A549 (cell line): ENCODE measurements at regions not wholly inside any gene's neighbourhood (a gene's known extent, or its start where the extent isn't known, plus 50 kb on each side); places are given as distances from the start of the nearest gene placed in this dataset.

Experiments used
- ATAC-seq, 2 experiments: fragments of 200-7000 bp in 1 of 2; fragments of >200 bp in 1 of 2; cut with Nextera tagmentation in 1 of 2; cut with Tn5 transposase in 1 of 2; 3 replicates each; pipeline versions ENCODE4 v1.8.0 to v1.9.1; 2018 to 2020; ENCODE audit warnings: mild to moderate bottlenecking in 1 of 2, moderate library complexity in 1 of 2
- CTCF ChIA-PET: fragments of 300-600 bp; sonication (Branson Sonifier 250); formaldehyde crosslinking; extraction: SDS; loops from one replicate; lab custom pipeline; 2021; ENCODE audit warnings: antibody characterized with exemption, inconsistent platforms; lab: Yijun Ruan, JAX
- POLR2A ChIA-PET: fragments of 350-600 bp; formaldehyde crosslinking; extraction: SDS; loops from one replicate; lab custom pipeline; 2021; ENCODE audit warnings: antibody characterized with exemption, inconsistent platforms; lab: Yijun Ruan, JAX
- DNase-seq, 2 experiments: peaks; one replicate each; pipeline versions ENCODE4 v3.0.0 to v3.0.0-alpha.2; 2011 to 2016; ENCODE audit warnings: low read depth in 1 of 2, low spot score in 1 of 2
- FAIRE-seq: peaks from 2 replicates; lab custom pipeline; 2011; peaks lifted over from hg19 to GRCh38; lab: Jason Lieb, UNC
- H3K27ac ChIP-seq, 2 experiments: fragments of >200 bp; sonication (Bioruptor Twin); formaldehyde crosslinking; 3 replicates each; pipeline ENCODE4 v1.5.1; 2016 to 2017
- H3K4me1 ChIP-seq: fragments of >200 bp; sonication (Bioruptor Twin); formaldehyde crosslinking; 3 replicates; pipeline ENCODE4 v1.6.1; 2016
- H3K4me2 ChIP-seq: fragments of >200 bp; sonication (Bioruptor Twin); formaldehyde crosslinking; 3 replicates; pipeline ENCODE4 v1.6.1; 2016
- H3K4me3 ChIP-seq: fragments of >200 bp; sonication (Bioruptor Twin); formaldehyde crosslinking; 3 replicates; pipeline ENCODE4 v1.5.1; 2016
- H3K9me3 ChIP-seq: fragments of >200 bp; sonication (Bioruptor Twin); formaldehyde crosslinking; 3 replicates; pipeline ENCODE4 v1.6.1; 2016
- BHLHE40 ChIP-seq: IDR thresholded peaks from 2 replicates; pipeline ENCODE4 v1.6.1; 2012; ENCODE audit warnings: low read depth, low read length, inconsistent platforms
- CBX8 ChIP-seq: fragments of 200-600 bp; sonication (generic); IDR thresholded peaks from 2 replicates; pipeline ENCODE4 v1.6.1; 2016
- E2F6 ChIP-seq: IDR thresholded peaks from 2 replicates; pipeline ENCODE4 v1.6.1; 2012; ENCODE audit warnings: low read depth, borderline replicate concordance
- EHF ChIP-seq: fragments of 250-450 bp; sonication (Bioruptor Pico); IDR thresholded peaks from 2 replicates; pipeline ENCODE4 v1.5.0; 2020; ENCODE audit warnings: mild to moderate bottlenecking
- ELK1 ChIP-seq: fragments of 150-350 bp; IDR thresholded peaks from 2 replicates; pipeline ENCODE4 v1.6.1; 2014; ENCODE audit warnings: low read depth, mild to moderate bottlenecking, low read length
- FOSL2 ChIP-seq, 2 experiments: fragments of 450-650 bp in 1 of 2; fragments of >200 bp in 1 of 2; sonication (Bioruptor Twin) in 1 of 2; formaldehyde crosslinking; IDR thresholded peaks; 2 replicates each; pipeline versions ENCODE4 v1.5.0 to v1.6.1; 2016 to 2020; ENCODE audit warnings: mild to moderate bottlenecking in 1 of 2, moderate library complexity in 1 of 2
- HES2 ChIP-seq: fragments of >200 bp; sonication (Bioruptor Twin); formaldehyde crosslinking; IDR thresholded peaks from 2 replicates; pipeline ENCODE4 v1.6.1; 2016
- HOXA7 ChIP-seq: fragments of 250-450 bp; sonication (Bioruptor Pico); IDR thresholded peaks from 2 replicates; pipeline ENCODE4 v1.5.0; 2020; ENCODE audit warnings: mild to moderate bottlenecking, moderate library complexity
- MAFK ChIP-seq: fragments of 450-650 bp; IDR thresholded peaks from 2 replicates; pipeline ENCODE4 v1.6.1; 2014; ENCODE audit not compliant: partially characterized antibody
- MYC ChIP-seq: IDR thresholded peaks from 2 replicates; pipeline ENCODE4 v1.6.1; 2012; ENCODE audit warnings: mild to moderate bottlenecking, inconsistent platforms, low read length, improper control_type of control experiment, borderline replicate concordance
- PHF8 ChIP-seq: fragments of 200-600 bp; sonication (generic); IDR thresholded peaks from 2 replicates; pipeline ENCODE4 v1.6.1; 2016; ENCODE audit warnings: low read depth, mild to moderate bottlenecking, antibody characterized with exemption, moderate library complexity, borderline replicate concordance
- POLR2A ChIP-seq: IDR thresholded peaks from 2 replicates; pipeline ENCODE4 v1.6.1; 2012; ENCODE audit warnings: mild to moderate bottlenecking, low read length
- RAD21 ChIP-seq, 2 experiments: fragments of >200 bp in 1 of 2; sonication (Bioruptor Twin) in 1 of 2; formaldehyde crosslinking in 1 of 2; IDR thresholded peaks in 1 of 2; conservative IDR thresholded peaks in 1 of 2; 2 replicates in 1 of 2; 3 replicates in 1 of 2; pipeline ENCODE4 v1.6.1; 2012 to 2018; ENCODE audit warnings: inconsistent platforms in 1 of 2
- RARB ChIP-seq: fragments of 250-450 bp; sonication (Bioruptor Pico); IDR thresholded peaks from 2 replicates; pipeline ENCODE4 v1.8.0; 2021; ENCODE audit warnings: mild to moderate bottlenecking, moderate library complexity
- RCOR1 ChIP-seq: fragments of 150-350 bp; IDR thresholded peaks from 2 replicates; pipeline ENCODE4 v1.6.1; 2014; ENCODE audit warnings: antibody characterized with exemption, low read length, low read depth
- USF2 ChIP-seq: fragments of 450-650 bp; IDR thresholded peaks from 2 replicates; pipeline ENCODE4 v1.6.1; 2014; ENCODE audit warnings: antibody characterized with exemption
- ZFP36 ChIP-seq: fragments of 450-650 bp; IDR thresholded peaks from 2 replicates; pipeline ENCODE4 v1.6.1; 2014; ENCODE audit warnings: borderline replicate concordance; ENCODE audit not compliant: partially characterized antibody
- WGBS: methylation state at CpG from one replicate; pipeline ENCODE4 v1.1.6; 2017; ENCODE audit errors: missing lambda C conversion rate; 5-methylcytosine and 5-hydroxymethylcytosine counted together
- TF ChIP-seq, protein P1 (sequence below): fragments of 250-450 bp; sonication (Bioruptor Pico); IDR thresholded peaks from 2 replicates; pipeline ENCODE4 v1.5.0; 2021; ENCODE audit warnings: mild to moderate bottlenecking, moderate library complexity, borderline replicate concordance
- TF ChIP-seq, protein P2 (sequence below): fragments of >200 bp; sonication (Bioruptor Twin); formaldehyde crosslinking; IDR thresholded peaks from 3 replicates; pipeline ENCODE4 v1.5.1; 2016

DNA sequence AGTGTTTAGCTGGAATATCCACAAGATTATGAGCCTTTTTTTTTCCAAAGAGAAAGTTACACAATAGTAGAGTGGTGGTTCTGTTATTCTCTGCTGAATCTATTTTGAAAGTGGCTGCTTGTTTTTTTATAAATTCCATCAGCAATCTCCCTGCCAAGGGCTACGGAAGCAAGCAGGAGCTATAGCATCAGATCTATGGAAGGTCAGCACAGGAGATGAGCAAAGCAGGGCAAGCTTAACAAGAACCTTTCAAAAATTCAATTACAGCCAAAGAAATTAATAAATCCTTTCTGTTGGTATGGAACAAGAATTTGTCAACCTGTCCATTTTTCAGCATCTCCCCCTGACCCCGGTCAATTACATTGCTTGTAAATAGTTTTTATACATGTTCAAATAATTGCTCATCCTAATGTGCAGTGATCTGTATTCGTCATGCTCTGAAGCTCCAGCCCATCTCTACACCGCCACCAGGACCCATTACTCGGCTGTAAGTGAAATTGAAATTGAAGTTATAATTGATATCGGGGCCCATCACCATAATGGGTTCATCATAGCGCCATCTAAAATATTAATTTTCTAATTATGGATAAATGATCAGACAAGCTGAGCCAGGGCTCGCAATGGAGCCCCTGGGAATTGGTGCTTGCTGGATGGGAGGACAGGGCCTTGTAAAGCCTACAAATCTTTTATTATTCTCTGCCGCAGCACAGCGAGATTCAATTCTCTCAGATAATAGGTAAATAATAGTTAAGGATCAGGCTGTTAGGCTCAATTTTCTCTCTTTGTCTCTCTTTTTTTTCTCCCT, 215.1 kb downstream of the ATG4C start:
- CTCF ChIA-PET = no interaction called here
- 54% methylated on average over 10 of the region's 10 CpGs for WGBS
- no peak overlapping the region for H3K4me3 ChIP-seq
- POLR2A ChIA-PET = no interaction called here
- DNase-seq (no peak), ATAC-seq (no peak), FAIRE-seq (no peak)
- no peaks in the 10 kb centered on the region for H3K4me1 ChIP-seq
- H3K27ac ChIP-seq = no peak overlapping the region
- no peaks in the 10 kb centered on the region for H3K9me3 ChIP-seq
- H3K4me2 ChIP-seq = no peak overlapping the region
- TF ChIP-seq RARB = no peak
- TF ChIP-seq E2F6 = no peak
- TF ChIP-seq EHF (CRISPR knock-in tag) = no peak
- no peak for TF ChIP-seq HES2
- TF ChIP-seq POLR2A = no peak
- no peak for TF ChIP-seq PHF8
- no peak for TF ChIP-seq ELK1
- TF ChIP-seq, protein P1, sequence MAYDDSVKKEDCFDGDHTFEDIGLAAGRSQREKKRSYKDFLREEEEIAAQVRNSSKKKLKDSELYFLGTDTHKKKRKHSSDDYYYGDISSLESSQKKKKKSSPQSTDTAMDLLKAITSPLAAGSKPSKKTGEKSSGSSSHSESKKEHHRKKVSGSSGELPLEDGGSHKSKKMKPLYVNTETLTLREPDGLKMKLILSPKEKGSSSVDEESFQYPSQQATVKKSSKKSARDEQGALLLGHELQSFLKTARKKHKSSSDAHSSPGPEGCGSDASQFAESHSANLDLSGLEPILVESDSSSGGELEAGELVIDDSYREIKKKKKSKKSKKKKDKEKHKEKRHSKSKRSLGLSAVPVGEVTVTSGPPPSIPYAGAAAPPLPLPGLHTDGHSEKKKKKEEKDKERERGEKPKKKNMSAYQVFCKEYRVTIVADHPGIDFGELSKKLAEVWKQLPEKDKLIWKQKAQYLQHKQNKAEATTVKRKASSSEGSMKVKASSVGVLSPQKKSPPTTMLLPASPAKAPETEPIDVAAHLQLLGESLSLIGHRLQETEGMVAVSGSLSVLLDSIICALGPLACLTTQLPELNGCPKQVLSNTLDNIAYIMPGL (CRISPR knock-in tag) = no peak
- TF ChIP-seq, protein P2, sequence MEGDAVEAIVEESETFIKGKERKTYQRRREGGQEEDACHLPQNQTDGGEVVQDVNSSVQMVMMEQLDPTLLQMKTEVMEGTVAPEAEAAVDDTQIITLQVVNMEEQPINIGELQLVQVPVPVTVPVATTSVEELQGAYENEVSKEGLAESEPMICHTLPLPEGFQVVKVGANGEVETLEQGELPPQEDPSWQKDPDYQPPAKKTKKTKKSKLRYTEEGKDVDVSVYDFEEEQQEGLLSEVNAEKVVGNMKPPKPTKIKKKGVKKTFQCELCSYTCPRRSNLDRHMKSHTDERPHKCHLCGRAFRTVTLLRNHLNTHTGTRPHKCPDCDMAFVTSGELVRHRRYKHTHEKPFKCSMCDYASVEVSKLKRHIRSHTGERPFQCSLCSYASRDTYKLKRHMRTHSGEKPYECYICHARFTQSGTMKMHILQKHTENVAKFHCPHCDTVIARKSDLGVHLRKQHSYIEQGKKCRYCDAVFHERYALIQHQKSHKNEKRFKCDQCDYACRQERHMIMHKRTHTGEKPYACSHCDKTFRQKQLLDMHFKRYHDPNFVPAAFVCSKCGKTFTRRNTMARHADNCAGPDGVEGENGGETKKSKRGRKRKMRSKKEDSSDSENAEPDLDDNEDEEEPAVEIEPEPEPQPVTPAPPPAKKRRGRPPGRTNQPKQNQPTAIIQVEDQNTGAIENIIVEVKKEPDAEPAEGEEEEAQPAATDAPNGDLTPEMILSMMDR = no peak
- TF ChIP-seq CBX8 = no peak
- TF ChIP-seq BHLHE40 = no peak
- no peak for TF ChIP-seq MAFK
- TF ChIP-seq, all 56 proteins: peak for 0

DNA sequence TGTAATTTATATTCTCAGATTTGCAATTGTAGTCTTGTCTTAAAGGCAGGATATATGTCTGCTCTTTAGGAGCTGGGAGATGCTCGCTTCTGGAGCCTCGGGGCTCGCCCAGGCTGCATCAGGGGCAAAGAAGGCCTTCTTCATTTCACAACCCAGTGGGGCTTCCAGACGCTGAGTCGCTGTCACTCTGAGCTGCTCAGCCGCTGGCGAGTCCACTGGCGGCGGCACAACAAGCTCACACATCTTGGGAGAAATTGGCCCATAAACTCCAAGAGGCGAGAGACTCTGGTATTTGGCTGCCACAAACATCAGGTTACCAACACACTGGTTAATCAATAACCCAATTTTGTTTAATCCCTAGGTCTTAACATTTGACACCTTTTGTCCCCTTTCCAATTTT, 216.6 kb downstream of the ATG4C start:
- WGBS = 37% methylated on average over 10 of the region's 10 CpGs
- DNase-seq = no peak
- no peaks in the 10 kb centered on the region for H3K9me3 ChIP-seq
- POLR2A ChIA-PET = no interaction called here
- TF ChIP-seq RCOR1 (no peak), BHLHE40 (no peak), USF2 (no peak), RAD21 (conservative IDR thresholded peaks at IDR 0.05 in 1 of 2, IDR thresholded peaks at IDR 0.05 in 1 of 2) (no peak), CBX8 (no peak), FOSL2 (IDR thresholded peaks at IDR 0.05) (no peak), FOSL2 (CRISPR knock-in tag; IDR thresholded peaks at IDR 0.05) (no peak), MYC (no peak), ZFP36 (no peak), HOXA7 (CRISPR knock-in tag) (no peak)
- TF ChIP-seq, all 56 proteins: peak for 0
- no peaks in the 10 kb centered on the region for H3K4me1 ChIP-seq
- FAIRE-seq = no peak
- CTCF ChIA-PET = interaction anchor here (1.8 kb wide), 1 partner anchor 15 kb away, joined by 5 read pairs; no protein-coding TSS in a partner anchor
- no peak overlapping the region for H3K4me3 ChIP-seq
- no peak overlapping the region for H3K27ac ChIP-seq
- ATAC-seq = no peak
- H3K4me2 ChIP-seq = no peak overlapping the region
